Right kidney (tissue), 1 donor: ENCODE measurements at regions not wholly inside any gene's neighbourhood (a gene's known extent, or its start where the extent isn't known, plus 50 kb on each side); places are given as distances from the start of the nearest gene placed in this dataset.

Experiments
- DNase-seq: peaks from one replicate; pipeline ENCODE4 v3.0.0-alpha.2; 2016

- DNase-seq = no peak
Observed at GRCh38 chr13:81760316-81760715, 1419.4 kb upstream of the SPRY2 start.

- DNase-seq = no peak
Observed at GRCh38 chr13:81757348-81757970, 1416.5 kb upstream of the SPRY2 start.

- DNase-seq = no peak
Observed at GRCh38 chr13:81745391-81745790, 1404.5 kb upstream of the SPRY2 start.

- no peak for DNase-seq
Observed at GRCh38 chr13:81738364-81738763, 1397.4 kb upstream of the SPRY2 start.

- DNase-seq = no peak
Observed at GRCh38 chr13:81726037-81726726, 1385.3 kb upstream of the SPRY2 start.

GRCh38 chr13:81722456-81722855 is 1381.5 kb upstream of the SPRY2 start:
- DNase-seq = no peak

GRCh38 chr13:81721400-81721799 is 1380.5 kb upstream of the SPRY2 start:
- no peak for DNase-seq

GRCh38 chr13:81714513-81714912 is 1373.6 kb upstream of the SPRY2 start:
- no peak for DNase-seq

- no peak for DNase-seq
Observed at GRCh38 chr13:81713201-81713600, 1372.3 kb upstream of the SPRY2 start.

- no peak for DNase-seq
Observed at GRCh38 chr13:81697826-81698225, 1356.9 kb upstream of the SPRY2 start.

- DNase-seq = no peak
Observed at GRCh38 chr13:81686877-81687276, 1346.0 kb upstream of the SPRY2 start.

- no peak for DNase-seq
Observed at GRCh38 chr13:81683521-81683920, 1342.6 kb upstream of the SPRY2 start.

- no peak for DNase-seq
Observed at GRCh38 chr13:81682081-81682630, 1341.2 kb upstream of the SPRY2 start.

- DNase-seq = no peak
Observed at GRCh38 chr13:81677857-81678256, 1336.9 kb upstream of the SPRY2 start.

- DNase-seq = no peak
Observed at GRCh38 chr13:81676008-81676407, 1335.1 kb upstream of the SPRY2 start.

- no peak for DNase-seq
Observed at GRCh38 chr13:81671064-81671463, 1330.1 kb upstream of the SPRY2 start.

GRCh38 chr13:81670048-81670447 is 1329.1 kb upstream of the SPRY2 start:
- DNase-seq = no peak

- no peak for DNase-seq
Observed at GRCh38 chr13:81664872-81665271, 1323.9 kb upstream of the SPRY2 start.

GRCh38 chr13:81659984-81660383 is 1319.1 kb upstream of the SPRY2 start:
- no peak for DNase-seq

GRCh38 chr13:81658598-81659370 is 1317.9 kb upstream of the SPRY2 start:
- DNase-seq = no peak

GRCh38 chr13:81639984-81640582 is 1299.2 kb upstream of the SPRY2 start:
- DNase-seq = no peak

- no peak for DNase-seq
Observed at GRCh38 chr13:81637457-81637856, 1296.5 kb upstream of the SPRY2 start.

- no peak for DNase-seq
Observed at GRCh38 chr13:81636120-81636519, 1295.2 kb upstream of the SPRY2 start.
